ENCODE measurements at regions not wholly inside any gene's neighbourhood (a gene's known extent, or its start where the extent isn't known, plus 50 kb on each side); places are given as distances from the start of the nearest gene placed in this dataset.
"Not testable (repeated sequence)": the region's sequence is repeated elsewhere in the genome, so short reads cannot be mapped to it uniquely, and the experiment has no call there.

DNA sequence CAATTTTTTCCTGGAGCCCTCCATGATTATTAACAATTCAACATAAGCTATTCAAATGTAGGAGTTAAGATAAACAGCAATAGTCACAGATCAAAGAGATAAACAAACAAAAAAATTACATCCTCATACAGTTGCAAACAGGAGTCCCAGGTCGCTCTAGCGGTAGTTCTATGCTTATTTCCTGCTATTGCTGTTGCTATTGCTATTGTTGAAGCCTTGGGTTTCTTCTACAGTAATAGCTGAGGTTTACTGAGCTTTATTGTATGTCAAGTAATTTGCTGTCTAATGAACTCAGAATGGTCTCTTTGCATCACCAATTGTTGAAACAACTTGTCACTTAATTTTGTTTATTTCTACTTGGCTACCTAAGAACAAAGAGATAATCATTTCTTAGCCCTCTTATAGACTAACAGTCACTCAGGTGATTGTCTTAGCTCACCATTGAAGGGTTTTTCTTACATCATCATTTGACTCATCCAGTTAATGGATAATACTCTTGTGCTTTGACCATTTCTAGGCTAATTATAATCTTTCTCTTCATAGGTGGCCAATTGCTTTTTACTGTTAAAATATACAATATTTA is 654.6 kb downstream of the MECOM start:
- no peak overlapping the region for H3K4me3 ChIP-seq (ENCODE audit: control insufficient read depth, low read depth, low read length)
- no peak for DNase-seq (ENCODE audit: low read depth)
- no peak for TF ChIP-seq CTCF (conservative IDR thresholded peaks at IDR 0.05; ENCODE audit: control insufficient read depth, insufficient read depth, low read depth, low read length)

DNA sequence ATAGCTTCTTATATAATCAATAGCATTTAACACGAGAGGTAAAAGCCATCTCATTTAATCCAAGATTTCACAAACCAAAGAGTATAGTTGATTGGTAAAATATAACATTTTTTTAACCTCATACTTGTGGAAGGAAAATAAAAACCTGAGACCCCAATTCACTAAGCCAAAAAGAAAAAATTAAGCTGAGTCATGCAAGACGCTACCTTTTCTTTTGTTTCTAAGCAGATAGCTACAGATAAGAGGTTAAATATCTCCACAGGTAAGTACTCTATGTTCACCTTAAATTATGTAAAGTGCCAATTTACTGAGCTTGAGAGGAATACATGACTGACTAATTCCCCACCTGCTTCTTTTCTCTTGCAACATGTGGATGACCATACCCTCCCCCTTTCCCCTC is 656.4 kb downstream of the MECOM start:
- no peak for TF ChIP-seq CTCF (conservative IDR thresholded peaks at IDR 0.05; ENCODE audit: control insufficient read depth, insufficient read depth, low read depth, low read length)
- no peak overlapping the region for H3K4me3 ChIP-seq (ENCODE audit: control insufficient read depth, low read depth, low read length)
- DNase-seq (ENCODE audit: low read depth): no peak

DNA sequence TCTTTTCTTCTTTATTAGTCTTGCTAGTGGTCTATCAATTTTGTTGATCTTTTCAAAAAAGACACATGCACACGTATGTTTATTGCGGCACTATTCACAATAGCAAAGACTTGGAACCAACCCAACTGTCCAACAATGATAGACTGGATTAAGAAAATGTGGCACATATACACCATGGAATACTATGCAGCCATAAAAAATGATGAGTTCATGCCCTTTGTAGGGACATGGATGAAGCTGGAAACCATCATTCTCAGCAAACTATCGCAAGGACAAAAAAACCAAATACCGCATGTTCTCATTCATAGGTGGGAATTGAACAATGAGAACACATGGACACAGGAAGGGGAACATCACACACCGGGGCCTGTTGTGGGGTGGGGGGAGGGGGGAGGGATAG is 657.1 kb downstream of the MECOM start:
- DNase-seq (ENCODE audit: low read depth); H3K4me3 ChIP-seq (ENCODE audit: control insufficient read depth, low read depth, low read length): not testable (repeated sequence)

DNA sequence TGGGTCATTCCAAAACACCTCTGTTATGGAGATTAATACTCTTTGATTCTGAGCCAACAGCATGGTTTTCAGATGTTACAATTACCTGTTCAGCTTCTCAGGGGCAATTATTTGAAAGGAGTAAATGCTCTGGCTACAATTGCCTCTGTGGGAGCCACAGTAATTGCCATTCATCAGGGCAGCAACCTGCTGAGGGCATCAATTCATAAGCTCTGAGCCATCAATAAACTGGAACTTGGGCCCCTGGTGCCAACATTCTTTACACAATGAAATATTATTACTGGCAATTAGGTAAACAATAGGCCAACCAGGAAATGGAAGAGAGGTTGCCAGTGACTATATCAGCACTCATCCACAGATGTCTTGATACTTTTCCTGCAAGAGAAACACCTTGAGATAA is 660.8 kb downstream of the MECOM start:
- no peak for DNase-seq (ENCODE audit: low read depth)
- H3K4me3 ChIP-seq (ENCODE audit: control insufficient read depth, low read depth, low read length): no peak overlapping the region
- TF ChIP-seq CTCF (conservative IDR thresholded peaks at IDR 0.05; ENCODE audit: control insufficient read depth, insufficient read depth, low read depth, low read length): no peak

DNA sequence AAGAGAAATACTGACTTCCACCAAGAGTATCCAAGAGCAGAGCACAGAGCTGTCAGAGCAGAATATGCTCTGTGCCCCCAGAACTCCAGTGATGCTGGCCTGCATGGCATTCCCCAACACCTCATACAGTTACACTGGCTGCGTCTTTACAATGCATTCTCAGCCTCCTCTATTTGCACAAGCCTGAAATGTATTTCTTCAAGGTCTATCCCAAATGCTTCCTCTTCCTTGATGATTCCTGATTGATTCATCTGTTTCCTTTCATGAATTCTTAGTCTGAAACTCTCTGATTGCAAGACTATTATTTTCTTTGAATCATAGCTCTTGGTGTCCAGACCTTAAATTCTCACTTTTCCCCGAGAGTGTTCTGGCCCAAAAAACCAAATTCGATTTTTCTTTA is 664.7 kb downstream of the MECOM start:
- H3K4me3 ChIP-seq (ENCODE audit: control insufficient read depth, low read depth, low read length): no peak overlapping the region
- TF ChIP-seq CTCF (conservative IDR thresholded peaks at IDR 0.05; ENCODE audit: control insufficient read depth, insufficient read depth, low read depth, low read length): no peak
- DNase-seq (ENCODE audit: low read depth): no peak

DNA sequence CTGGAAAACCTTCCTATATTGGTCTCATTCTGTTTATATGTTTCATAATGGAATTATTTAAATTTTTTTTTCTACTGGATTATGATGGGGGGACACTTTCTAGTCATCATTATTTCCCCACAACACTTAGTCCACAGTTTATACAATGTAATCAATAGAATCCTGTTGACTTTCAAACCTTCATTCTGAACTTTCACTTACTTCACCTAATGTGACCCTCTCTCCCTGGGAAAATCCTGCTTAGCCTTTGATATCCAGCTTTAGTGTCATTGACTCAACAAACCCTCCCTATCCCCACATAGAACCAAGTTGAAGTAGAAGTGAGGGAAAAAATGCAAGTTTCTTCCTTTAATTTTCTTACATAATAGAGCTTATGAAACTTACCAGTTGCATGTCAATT is 666.0 kb downstream of the MECOM start:
- H3K4me3 ChIP-seq (ENCODE audit: control insufficient read depth, low read depth, low read length): no peak overlapping the region
- no peak for TF ChIP-seq CTCF (conservative IDR thresholded peaks at IDR 0.05; ENCODE audit: control insufficient read depth, insufficient read depth, low read depth, low read length)
- no peak for DNase-seq (ENCODE audit: low read depth)

GRCh38 chr3:168996622-168997021 is 666.9 kb downstream of the MECOM start:
- no peak for TF ChIP-seq CTCF (conservative IDR thresholded peaks at IDR 0.05; ENCODE audit: control insufficient read depth, insufficient read depth, low read depth, low read length)
- peak; percentile 16 for DNase-seq (ENCODE audit: low read depth)
- no peak overlapping the region for H3K4me3 ChIP-seq (ENCODE audit: control insufficient read depth, low read depth, low read length)

All from fibroblast of mammary gland (primary cell).